ENCODE measurements at regions not wholly inside any gene's neighbourhood (a gene's known extent, or its start where the extent isn't known, plus 50 kb on each side); places are given as distances from the start of the nearest gene placed in this dataset.

GRCh38 chr2:240341064-240341463 is 94.4 kb upstream of the GPC1 start:
- Mint-ChIP-seq H3K36me3 (no peaks in the 10 kb centered on the region), H3K4me1 (no peaks in the 10 kb centered on the region), H3K27me3 (ENCODE audit: insufficient read depth, low read depth) (peaks cover 2% of the 10 kb centered on the region), H3K27ac (no peak overlapping the region), H3K9me3 (peaks cover 26% of the 10 kb centered on the region), H3K4me3 (no peak overlapping the region)
- H3K9ac ChIP-seq: no peak overlapping the region
- H3K4me1 ChIP-seq: no peaks in the 10 kb centered on the region
- H3K9me3 ChIP-seq (ENCODE audit: low read depth): no peaks in the 10 kb centered on the region
- no peaks in the 10 kb centered on the region for H4K20me1 ChIP-seq (ENCODE audit: low read depth)
- H2AFZ ChIP-seq (replicated peaks): no peak overlapping the region
- H3K4me3 ChIP-seq: no peak overlapping the region
- no peaks in the 10 kb centered on the region for H3K79me2 ChIP-seq (ENCODE audit: low read depth)
- H3F3A ChIP-seq (ENCODE audit: low read depth): no peaks in the 10 kb centered on the region
- H3K27ac ChIP-seq: no peak overlapping the region
- no peaks in the 10 kb centered on the region for H3K36me3 ChIP-seq
- H3K27me3 ChIP-seq: no peaks in the 10 kb centered on the region
- H3K4me2 ChIP-seq: no peak overlapping the region
- no peak for DNase-seq (ENCODE audit: low spot score)
- TF ChIP-seq, protein P1, sequence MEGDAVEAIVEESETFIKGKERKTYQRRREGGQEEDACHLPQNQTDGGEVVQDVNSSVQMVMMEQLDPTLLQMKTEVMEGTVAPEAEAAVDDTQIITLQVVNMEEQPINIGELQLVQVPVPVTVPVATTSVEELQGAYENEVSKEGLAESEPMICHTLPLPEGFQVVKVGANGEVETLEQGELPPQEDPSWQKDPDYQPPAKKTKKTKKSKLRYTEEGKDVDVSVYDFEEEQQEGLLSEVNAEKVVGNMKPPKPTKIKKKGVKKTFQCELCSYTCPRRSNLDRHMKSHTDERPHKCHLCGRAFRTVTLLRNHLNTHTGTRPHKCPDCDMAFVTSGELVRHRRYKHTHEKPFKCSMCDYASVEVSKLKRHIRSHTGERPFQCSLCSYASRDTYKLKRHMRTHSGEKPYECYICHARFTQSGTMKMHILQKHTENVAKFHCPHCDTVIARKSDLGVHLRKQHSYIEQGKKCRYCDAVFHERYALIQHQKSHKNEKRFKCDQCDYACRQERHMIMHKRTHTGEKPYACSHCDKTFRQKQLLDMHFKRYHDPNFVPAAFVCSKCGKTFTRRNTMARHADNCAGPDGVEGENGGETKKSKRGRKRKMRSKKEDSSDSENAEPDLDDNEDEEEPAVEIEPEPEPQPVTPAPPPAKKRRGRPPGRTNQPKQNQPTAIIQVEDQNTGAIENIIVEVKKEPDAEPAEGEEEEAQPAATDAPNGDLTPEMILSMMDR (IDR thresholded peaks at IDR 0.05): no peak
- TF ChIP-seq EZH2phosphoT487 (IDR thresholded peaks at IDR 0.05) (no peak), EZH2 (IDR thresholded peaks at IDR 0.05) (no peak)

GRCh38 chr2:240343548-240343947 is 91.9 kb upstream of the GPC1 start:
- no peak for TF ChIP-seq EZH2phosphoT487 (IDR thresholded peaks at IDR 0.05)
- TF ChIP-seq, protein P1 (IDR thresholded peaks at IDR 0.05): no peak
- TF ChIP-seq EZH2 (IDR thresholded peaks at IDR 0.05): no peak
- H3K4me2 ChIP-seq: no peak overlapping the region
- no peaks in the 10 kb centered on the region for H3F3A ChIP-seq (ENCODE audit: low read depth)
- no peaks in the 10 kb centered on the region for H3K36me3 Mint-ChIP-seq
- H3K9ac ChIP-seq: no peak overlapping the region
- no peaks in the 10 kb centered on the region for H3K4me1 Mint-ChIP-seq
- no peaks in the 10 kb centered on the region for H3K36me3 ChIP-seq
- peaks cover 22% of the 10 kb centered on the region for H3K9me3 Mint-ChIP-seq
- DNase-seq (ENCODE audit: low spot score): no peak
- no peaks in the 10 kb centered on the region for H3K9me3 ChIP-seq (ENCODE audit: low read depth)
- H3K27me3 ChIP-seq: no peaks in the 10 kb centered on the region
- no peaks in the 10 kb centered on the region for H3K4me1 ChIP-seq
- H3K27me3 Mint-ChIP-seq (ENCODE audit: insufficient read depth, low read depth): peaks cover 4% of the 10 kb centered on the region
- no peak overlapping the region for H3K27ac ChIP-seq
- no peak overlapping the region for H3K4me3 ChIP-seq
- H3K4me3 Mint-ChIP-seq: no peak overlapping the region
- no peaks in the 10 kb centered on the region for H3K79me2 ChIP-seq (ENCODE audit: low read depth)
- H3K27ac Mint-ChIP-seq: no peak overlapping the region
- H2AFZ ChIP-seq (replicated peaks): no peak overlapping the region
- no peaks in the 10 kb centered on the region for H4K20me1 ChIP-seq (ENCODE audit: low read depth)

- H3K9me3 Mint-ChIP-seq: peaks cover 22% of the 10 kb centered on the region
- H3F3A ChIP-seq (ENCODE audit: low read depth): no peaks in the 10 kb centered on the region
- DNase-seq (ENCODE audit: low spot score): no peak
These were observed 90.6 kb upstream of the GPC1 start for GRCh38 chr2:240344904-240345303.

More at GRCh38 chr2:240344904-240345303, 90.6 kb upstream of the GPC1 start:
- no peak overlapping the region for H3K9ac ChIP-seq
- H3K27ac Mint-ChIP-seq: no peak overlapping the region
- H2AFZ ChIP-seq (replicated peaks): no peak overlapping the region
- H3K27ac ChIP-seq: no peak overlapping the region
- H3K27me3 Mint-ChIP-seq (ENCODE audit: insufficient read depth, low read depth): peaks cover 8% of the 10 kb centered on the region
- H3K36me3 ChIP-seq: no peaks in the 10 kb centered on the region
- H3K79me2 ChIP-seq (ENCODE audit: low read depth): no peaks in the 10 kb centered on the region
- H3K4me2 ChIP-seq: no peak overlapping the region
- H3K27me3 ChIP-seq: no peaks in the 10 kb centered on the region
- H3K4me1 ChIP-seq: no peaks in the 10 kb centered on the region
- no peaks in the 10 kb centered on the region for H3K9me3 ChIP-seq (ENCODE audit: low read depth)
- TF ChIP-seq, protein P1 (IDR thresholded peaks at IDR 0.05): no peak
- H3K4me3 ChIP-seq: no peak overlapping the region
- H3K4me1 Mint-ChIP-seq: no peaks in the 10 kb centered on the region
- H3K36me3 Mint-ChIP-seq: peaks cover 1% of the 10 kb centered on the region
- H4K20me1 ChIP-seq (ENCODE audit: low read depth): no peaks in the 10 kb centered on the region
- no peak overlapping the region for H3K4me3 Mint-ChIP-seq
